T-helper 2 cell (primary cell): ENCODE measurements at regions not wholly inside any gene's neighbourhood (a gene's known extent, or its start where the extent isn't known, plus 50 kb on each side); places are given as distances from the start of the nearest gene placed in this dataset.
A peak's percentile ranks its signal among the peaks of the same experiment; 100 is the strongest.

Experiments used
- DNase-seq, 5 experiments: peaks; one replicate each; pipeline versions ENCODE4 v3.0.0 to v3.0.0-alpha.2; 2012 to 2022

GRCh38 chr14:51400139-51400538 is 160.1 kb downstream of the TMX1 start:
- no peak for DNase-seq

GRCh38 chr14:51401272-51401671 is 161.2 kb downstream of the TMX1 start:
- DNase-seq, result no peak

GRCh38 chr14:51401756-51402155 is 161.7 kb downstream of the TMX1 start:
- no peak for DNase-seq

- DNase-seq, result no peak
Observed at GRCh38 chr14:51410897-51411296, 170.8 kb downstream of the TMX1 start.

GRCh38 chr14:51419685-51420084 is 179.6 kb downstream of the TMX1 start:
- DNase-seq, result peak in 3 of 5 experiments; percentile 13 to 86 (median 59)

- DNase-seq, result no peak
Observed at GRCh38 chr14:51422704-51423103, 182.7 kb downstream of the TMX1 start.

GRCh38 chr14:51424041-51424440 is 184.0 kb downstream of the TMX1 start:
- no peak for DNase-seq

- no peak for DNase-seq
Observed at GRCh38 chr14:51424561-51425251, 184.7 kb downstream of the TMX1 start.

GRCh38 chr14:51428981-51429380 is 188.9 kb downstream of the TMX1 start:
- DNase-seq, result no peak

- no peak for DNase-seq
Observed at GRCh38 chr14:51430079-51430478, 190.0 kb downstream of the TMX1 start.

- DNase-seq, result no peak
Observed at GRCh38 chr14:51430633-51431032, 190.6 kb downstream of the TMX1 start.

- DNase-seq, result no peak
Observed at GRCh38 chr14:51431033-51431709, 191.1 kb downstream of the TMX1 start.

- DNase-seq, result no peak
Observed at GRCh38 chr14:51431741-51432140, 191.7 kb downstream of the TMX1 start.

GRCh38 chr14:51432302-51432948 is 192.4 kb downstream of the TMX1 start:
- no peak for DNase-seq

GRCh38 chr14:51436630-51437029 is 196.6 kb downstream of the TMX1 start:
- DNase-seq, result no peak

GRCh38 chr14:51439896-51440295 is 199.8 kb downstream of the TMX1 start:
- no peak for DNase-seq

GRCh38 chr14:51441001-51441400 is 201.0 kb downstream of the TMX1 start:
- no peak for DNase-seq

GRCh38 chr14:51442513-51443175 is 202.6 kb downstream of the TMX1 start:
- DNase-seq, result no peak

GRCh38 chr14:51443195-51444018 is 203.4 kb downstream of the TMX1 start:
- no peak for DNase-seq

- DNase-seq, result no peak
Observed at GRCh38 chr14:51444353-51445000, 204.4 kb downstream of the TMX1 start.

- no peak for DNase-seq
Observed at GRCh38 chr14:51445001-51445390, 204.9 kb downstream of the TMX1 start.

GRCh38 chr14:51446771-51447170 is 204.9 kb upstream of the FRMD6 start:
- no peak for DNase-seq
